ENCODE measurements at regions not wholly inside any gene's neighbourhood (a gene's known extent, or its start where the extent isn't known, plus 50 kb on each side); places are given as distances from the start of the nearest gene placed in this dataset.

GRCh38 chr7:69189406-69189805 is 408.9 kb upstream of the AUTS2 start:
- TF ChIP-seq POLR2A (IDR thresholded peaks at IDR 0.05; ENCODE audit: low read depth, low read length) (no peak), CTCF (conservative IDR thresholded peaks at IDR 0.05; ENCODE audit: low read depth, low read length) (no peak), FOS (IDR thresholded peaks at IDR 0.05; ENCODE audit: low read depth, low read length) (no peak), SMC3 (IDR thresholded peaks at IDR 0.05; ENCODE audit: low read depth, low read length) (no peak), RFX5 (IDR thresholded peaks at IDR 0.05; ENCODE audit: low read depth, low read length) (no peak), MXI1 (IDR thresholded peaks at IDR 0.05; ENCODE audit: borderline replicate concordance, low read depth, low read length) (no peak), CEBPB (IDR thresholded peaks at IDR 0.05; ENCODE audit: low read depth, low read length) (no peak)

Measured in IMR-90 (cell line).